PC-3 (cell line): ENCODE measurements at regions not wholly inside any gene's neighbourhood (a gene's known extent, or its start where the extent isn't known, plus 50 kb on each side); places are given as distances from the start of the nearest gene placed in this dataset.
"Not testable (repeated sequence)": the region's sequence is repeated elsewhere in the genome, so short reads cannot be mapped to it uniquely, and the experiment has no call there.

Experiments used
- ATAC-seq: fragments of 200-7000 bp; cut with Tn5 transposase; 2 replicates; pipeline ENCODE4 v1.9.1; 2020; ENCODE audit warnings: mild to moderate bottlenecking, moderate library complexity
- BruUV-seq: library from RNA; stranded (reverse); fragments of 400-500 nt; replicated peaks from 2 replicates; lab custom pipeline; 2021; lab: Mats Ljungman, UMichigan
- CTCF ChIA-PET: fragments of 300-600 bp; sonication (Branson Sonifier 250); formaldehyde crosslinking; loops from one replicate; lab custom pipeline; 2022; ENCODE audit warnings: antibody characterized with exemption; lab: Charles Lee
- POLR2A ChIA-PET: fragments of 300-600 bp; sonication (Branson Sonifier 250); formaldehyde crosslinking; loops from one replicate; lab custom pipeline; 2022; ENCODE audit warnings: antibody characterized with exemption; ENCODE audit not compliant: unreplicated experiment; lab: Charles Lee
- DNase-seq: peaks from one replicate; pipeline ENCODE4 v3.0.0-alpha.2; 2015
- H2AFZ ChIP-seq: fragments of 300-600 bp; sonication (generic); 2 replicates; pipeline ENCODE4 v1.6.0; 2016; ENCODE audit warnings: antibody characterized with exemption, low read length
- H3F3A ChIP-seq: fragments of 300-600 bp; sonication (generic); one replicate; pipeline ENCODE4 v1.6.0; 2017; ENCODE audit warnings: antibody characterized with exemption, low read length, control low read depth, mild to moderate bottlenecking; ENCODE audit not compliant: unreplicated experiment
- H3K27ac ChIP-seq: fragments of 300-600 bp; sonication (generic); 2 replicates; pipeline ENCODE4 v1.5.1; 2016; ENCODE audit warnings: mild to moderate bottlenecking, low read length
- H3K27me3 ChIP-seq: fragments of 300-600 bp; sonication (generic); 2 replicates; pipeline ENCODE4 v1.6.1; 2016; ENCODE audit warnings: low read length, mixed read lengths
- H3K36me3 ChIP-seq: fragments of 300-600 bp; sonication (generic); 2 replicates; pipeline ENCODE4 v1.6.1; 2016; ENCODE audit warnings: low read depth, mixed run types, low read length, mixed read lengths
- H3K4me1 ChIP-seq: fragments of 300-600 bp; sonication (generic); 2 replicates; pipeline ENCODE4 v1.5.1; 2016; ENCODE audit warnings: low read length; ENCODE audit not compliant: insufficient read depth
- H3K4me2 ChIP-seq: fragments of 300-600 bp; sonication (generic); 2 replicates; pipeline ENCODE4 v1.6.0; 2016; ENCODE audit warnings: low read length
- H3K4me3 ChIP-seq: fragments of 300-600 bp; sonication (generic); 2 replicates; pipeline ENCODE4 v1.5.1; 2016; ENCODE audit warnings: mild to moderate bottlenecking, low read length, mixed read lengths
- H3K79me2 ChIP-seq: fragments of 300-600 bp; sonication (generic); 2 replicates; pipeline ENCODE4 v1.6.1; 2017; ENCODE audit warnings: low read length, mixed read lengths
- H3K9ac ChIP-seq: fragments of 300-600 bp; sonication (generic); 2 replicates; pipeline ENCODE4 v1.6.0; 2016; ENCODE audit warnings: mild to moderate bottlenecking, low read length
- H3K9me2 ChIP-seq: fragments of 300-600 bp; sonication (generic); replicated peaks from 2 replicates; pipeline ENCODE4 v1.6.1; 2016; ENCODE audit warnings: mixed run types, low read length, mixed read lengths
- H3K9me3 ChIP-seq: fragments of 300-600 bp; sonication (generic); 2 replicates; pipeline ENCODE4 v1.6.1; 2016; ENCODE audit warnings: low read length, mixed read lengths
- H4K20me1 ChIP-seq: fragments of 300-600 bp; sonication (generic); 2 replicates; pipeline ENCODE4 v1.6.1; 2016; ENCODE audit warnings: low read length, mixed read lengths
- EZH2 ChIP-seq: fragments of 300-600 bp; sonication (generic); IDR thresholded peaks from one replicate; pipeline ENCODE4 v1.6.1; 2017; ENCODE audit warnings: antibody characterized with exemption, mild to moderate bottlenecking, low read length; ENCODE audit not compliant: unreplicated experiment
- EZH2phosphoT487 ChIP-seq: fragments of 300-600 bp; sonication (generic); IDR thresholded peaks from 2 replicates; pipeline ENCODE4 v1.6.1; 2018; ENCODE audit warnings: mild to moderate bottlenecking, antibody characterized with exemption, low read length, borderline replicate concordance
- intact Hi-C: fragments of 100-400 bp; cut with micrococcal nuclease; formaldehyde crosslinking; loops from 2 replicates; pipeline ENCODE4 v1.9.0; 2023
- TF ChIP-seq, protein P1 (sequence below): fragments of 300-600 bp; sonication (generic); conservative IDR thresholded peaks from 2 replicates; pipeline ENCODE4 v1.5.1; 2017; ENCODE audit warnings: antibody characterized with exemption, low read depth, mild to moderate bottlenecking, low read length

DNA sequence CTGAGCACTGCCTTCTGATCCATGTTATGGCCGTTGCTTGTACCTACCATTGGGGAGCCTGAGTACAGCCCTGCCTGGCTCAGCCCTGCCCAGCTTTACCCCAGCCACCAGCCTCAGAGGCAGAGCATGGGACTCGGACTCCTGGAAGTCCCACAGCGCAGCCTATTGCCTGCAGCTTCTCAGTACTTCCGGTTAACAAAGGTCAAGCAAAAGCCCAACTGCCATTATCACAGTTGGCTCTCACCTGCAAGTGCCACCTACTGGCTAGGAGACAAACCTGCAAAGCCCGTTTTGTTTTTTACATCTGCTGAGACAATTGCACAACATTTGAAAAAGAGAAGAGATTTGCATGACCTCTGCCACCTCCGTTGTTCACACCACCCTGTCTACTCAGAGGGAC is 1081.7 kb downstream of the NAALADL2 start:
- TF ChIP-seq, protein P1, sequence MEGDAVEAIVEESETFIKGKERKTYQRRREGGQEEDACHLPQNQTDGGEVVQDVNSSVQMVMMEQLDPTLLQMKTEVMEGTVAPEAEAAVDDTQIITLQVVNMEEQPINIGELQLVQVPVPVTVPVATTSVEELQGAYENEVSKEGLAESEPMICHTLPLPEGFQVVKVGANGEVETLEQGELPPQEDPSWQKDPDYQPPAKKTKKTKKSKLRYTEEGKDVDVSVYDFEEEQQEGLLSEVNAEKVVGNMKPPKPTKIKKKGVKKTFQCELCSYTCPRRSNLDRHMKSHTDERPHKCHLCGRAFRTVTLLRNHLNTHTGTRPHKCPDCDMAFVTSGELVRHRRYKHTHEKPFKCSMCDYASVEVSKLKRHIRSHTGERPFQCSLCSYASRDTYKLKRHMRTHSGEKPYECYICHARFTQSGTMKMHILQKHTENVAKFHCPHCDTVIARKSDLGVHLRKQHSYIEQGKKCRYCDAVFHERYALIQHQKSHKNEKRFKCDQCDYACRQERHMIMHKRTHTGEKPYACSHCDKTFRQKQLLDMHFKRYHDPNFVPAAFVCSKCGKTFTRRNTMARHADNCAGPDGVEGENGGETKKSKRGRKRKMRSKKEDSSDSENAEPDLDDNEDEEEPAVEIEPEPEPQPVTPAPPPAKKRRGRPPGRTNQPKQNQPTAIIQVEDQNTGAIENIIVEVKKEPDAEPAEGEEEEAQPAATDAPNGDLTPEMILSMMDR = peak; percentile 32; the same call in 1 of the 2 replicates
- no peak for TF ChIP-seq EZH2phosphoT487
- H4K20me1 ChIP-seq = no peaks in the 10 kb centered on the region
- intact Hi-C loops = no loop called here
- H3K4me1 ChIP-seq = peaks cover 6% of the 10 kb centered on the region
- H3K27ac ChIP-seq = 0 out of 2 replicates have a peak overlapping the region, but pooled peaks have one; percentile 3
- no TSS peak for BruUV-seq
- ChIA-PET POLR2A (no interaction called here), CTCF (no interaction called here)
- DNase-seq (peak; percentile 47), ATAC-seq (peak; percentile 20; the same call in 1 of the 2 replicates)
- H3K27me3 ChIP-seq = no peaks in the 10 kb centered on the region
- no peak overlapping the region for H2AFZ ChIP-seq
- H3K9ac ChIP-seq = no peak overlapping the region
- H3K36me3 ChIP-seq = no peaks in the 10 kb centered on the region
- no peaks in the 10 kb centered on the region for H3F3A ChIP-seq
- no peaks in the 10 kb centered on the region for H3K79me2 ChIP-seq
- H3K9me2 ChIP-seq = no peaks in the 10 kb centered on the region
- H3K4me2 ChIP-seq = no peak overlapping the region
- H3K4me3 ChIP-seq = no peak overlapping the region
- no peaks in the 10 kb centered on the region; the same call in 1 of the 2 replicates for H3K9me3 ChIP-seq

DNA sequence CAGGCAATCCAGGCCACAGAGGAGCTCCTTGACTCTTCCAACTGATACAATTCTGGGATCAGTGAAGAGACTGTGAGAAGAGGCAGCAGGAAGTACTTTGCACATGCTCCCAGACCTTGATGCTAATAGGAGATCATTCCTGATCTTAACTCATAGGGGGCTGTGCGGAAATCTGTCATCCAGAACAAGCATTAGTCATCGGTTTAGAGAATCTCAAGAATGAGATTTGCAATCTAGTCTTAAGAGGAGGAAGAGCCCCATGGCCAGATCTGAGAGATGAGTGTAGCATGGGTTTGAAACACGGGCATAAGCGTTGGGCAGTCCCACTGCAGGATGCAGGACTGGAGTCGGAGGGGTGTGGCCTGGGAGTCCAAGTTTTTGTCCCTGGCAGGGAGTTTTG is 1081.1 kb downstream of the NAALADL2 start:
- no peaks in the 10 kb centered on the region for H3K27me3 ChIP-seq
- CTCF ChIA-PET = no interaction called here
- H3K27ac ChIP-seq = 0 out of 2 replicates have a peak overlapping the region, but pooled peaks have one; percentile 3
- DNase-seq (peak; percentile 69), ATAC-seq (peak; percentile 70)
- no peak overlapping the region for H3K4me2 ChIP-seq
- H2AFZ ChIP-seq = 0 out of 2 replicates have a peak overlapping the region, but pooled peaks have one; percentile 29
- no peak overlapping the region for H3K9ac ChIP-seq
- H3K4me3 ChIP-seq = no peak overlapping the region
- H3F3A ChIP-seq = no peaks in the 10 kb centered on the region
- no peaks in the 10 kb centered on the region for H4K20me1 ChIP-seq
- intact Hi-C loops = no loop called here
- BruUV-seq = no TSS peak
- H3K9me3 ChIP-seq = no peaks in the 10 kb centered on the region; the same call in 1 of the 2 replicates
- peaks cover 6% of the 10 kb centered on the region for H3K4me1 ChIP-seq
- POLR2A ChIA-PET = no interaction called here
- no peaks in the 10 kb centered on the region for H3K9me2 ChIP-seq
- no peaks in the 10 kb centered on the region for H3K79me2 ChIP-seq
- no peaks in the 10 kb centered on the region for H3K36me3 ChIP-seq
- no peak for TF ChIP-seq EZH2phosphoT487
- TF ChIP-seq EZH2 = no peak
- TF ChIP-seq, protein P1 = no peak

DNA sequence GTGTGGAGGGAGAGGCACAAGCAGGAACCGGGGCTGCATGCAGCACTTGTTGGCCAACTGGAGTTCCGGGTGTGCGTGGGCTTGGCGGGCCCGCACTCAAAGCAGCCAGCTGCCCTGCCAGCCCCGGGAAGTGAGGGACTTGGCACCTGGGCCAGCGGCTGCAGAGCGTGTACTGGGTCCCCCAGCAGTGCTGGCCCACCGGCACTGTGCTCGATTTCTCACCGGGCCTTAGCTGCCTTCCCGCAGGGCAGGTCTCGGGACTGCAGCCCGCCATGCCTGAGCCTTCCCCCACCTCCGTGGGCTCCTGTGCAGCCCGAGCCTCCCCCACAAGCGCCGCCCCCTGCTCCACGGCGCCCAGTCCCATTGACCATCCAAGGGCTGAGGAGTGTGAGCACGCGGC is 1078.2 kb downstream of the NAALADL2 start:
- H3K79me2 ChIP-seq, H3K9me3 ChIP-seq, H3K36me3 ChIP-seq, POLR2A ChIA-PET, ATAC-seq, BruUV-seq, H3K27me3 ChIP-seq, CTCF ChIA-PET, H3K9me2 ChIP-seq, H3K9ac ChIP-seq, H3K4me1 ChIP-seq, H3K4me3 ChIP-seq, DNase-seq, H2AFZ ChIP-seq, intact Hi-C loops, H4K20me1 ChIP-seq, H3F3A ChIP-seq, H3K4me2 ChIP-seq, H3K27ac ChIP-seq: not testable (repeated sequence)
